Prostate gland (tissue), 2 donors: ENCODE measurements at regions not wholly inside any gene's neighbourhood (a gene's known extent, or its start where the extent isn't known, plus 50 kb on each side); places are given as distances from the start of the nearest gene placed in this dataset.

ENCODE experiments used
- POLR2A ChIP-seq: fragments of 450-650 bp; IDR thresholded peaks from one replicate; pipeline ENCODE4 v1.6.1; 2016; ENCODE audit warnings: antibody characterized with exemption, mild to moderate bottlenecking
- POLR2AphosphoS5 ChIP-seq: sonication (generic); formaldehyde crosslinking; IDR thresholded peaks from one replicate; pipeline ENCODE4 v1.6.1; 2017; ENCODE audit warnings: antibody characterized with exemption
- TF ChIP-seq, protein P1 (sequence below), 4 experiments: fragments of 200-600 bp in 2 of 4; fragments of 450-650 bp in 2 of 4; sonication (generic) in 2 of 4; IDR thresholded peaks; 1 replicate in 3 of 4; 2 replicates in 1 of 4; pipeline ENCODE4 v1.5.1; 2016 to 2019; ENCODE audit warnings: antibody characterized with exemption in 4 of 4, mild to moderate bottlenecking in 2 of 4, moderate library complexity in 2 of 4

DNA sequence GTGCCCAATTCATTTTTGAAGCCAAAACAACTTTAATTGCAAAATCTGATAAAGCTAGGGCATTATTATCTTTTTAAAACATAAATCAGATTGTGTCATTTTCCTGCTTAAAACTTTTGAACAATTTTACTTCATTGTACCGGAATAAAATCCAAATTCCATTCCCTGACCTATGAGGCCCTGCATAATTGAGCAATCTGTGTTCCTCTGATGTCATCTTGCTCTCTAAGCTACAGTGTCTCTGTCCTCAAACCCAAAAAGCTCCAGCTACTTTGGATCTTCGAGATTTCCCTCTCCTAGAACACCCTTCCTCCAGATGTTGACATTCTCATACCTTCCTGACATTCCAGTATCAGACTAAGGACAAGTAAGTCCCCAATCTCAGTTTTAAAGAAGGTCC lies 395.9 kb downstream of the LRATD1 start:
- TF ChIP-seq, protein P1, sequence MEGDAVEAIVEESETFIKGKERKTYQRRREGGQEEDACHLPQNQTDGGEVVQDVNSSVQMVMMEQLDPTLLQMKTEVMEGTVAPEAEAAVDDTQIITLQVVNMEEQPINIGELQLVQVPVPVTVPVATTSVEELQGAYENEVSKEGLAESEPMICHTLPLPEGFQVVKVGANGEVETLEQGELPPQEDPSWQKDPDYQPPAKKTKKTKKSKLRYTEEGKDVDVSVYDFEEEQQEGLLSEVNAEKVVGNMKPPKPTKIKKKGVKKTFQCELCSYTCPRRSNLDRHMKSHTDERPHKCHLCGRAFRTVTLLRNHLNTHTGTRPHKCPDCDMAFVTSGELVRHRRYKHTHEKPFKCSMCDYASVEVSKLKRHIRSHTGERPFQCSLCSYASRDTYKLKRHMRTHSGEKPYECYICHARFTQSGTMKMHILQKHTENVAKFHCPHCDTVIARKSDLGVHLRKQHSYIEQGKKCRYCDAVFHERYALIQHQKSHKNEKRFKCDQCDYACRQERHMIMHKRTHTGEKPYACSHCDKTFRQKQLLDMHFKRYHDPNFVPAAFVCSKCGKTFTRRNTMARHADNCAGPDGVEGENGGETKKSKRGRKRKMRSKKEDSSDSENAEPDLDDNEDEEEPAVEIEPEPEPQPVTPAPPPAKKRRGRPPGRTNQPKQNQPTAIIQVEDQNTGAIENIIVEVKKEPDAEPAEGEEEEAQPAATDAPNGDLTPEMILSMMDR (IDR thresholded peaks at IDR 0.05): no peak
- TF ChIP-seq POLR2AphosphoS5 (no peak), POLR2A (no peak)
